GM23248 (cell line): ENCODE measurements at regions not wholly inside any gene's neighbourhood (a gene's known extent, or its start where the extent isn't known, plus 50 kb on each side); places are given as distances from the start of the nearest gene placed in this dataset.

Source experiments
- DNase-seq: peaks from one replicate; pipeline ENCODE4 v3.0.0-alpha.2; 2015
- H2AFZ ChIP-seq: fragments of 200-600 bp; sonication (generic); 2 replicates; pipeline ENCODE4 v1.6.1; 2016; ENCODE audit warnings: antibody characterized with exemption
- H3F3A ChIP-seq: fragments of 200-600 bp; sonication (generic); 2 replicates; pipeline ENCODE4 v1.6.1; 2016; ENCODE audit warnings: mild to moderate bottlenecking, antibody characterized with exemption, mixed run types; ENCODE audit not compliant: insufficient read depth
- H3K27ac ChIP-seq: fragments of 200-600 bp; sonication (generic); 2 replicates; pipeline ENCODE4 v1.5.1; 2016; ENCODE audit warnings: mild to moderate bottlenecking
- H3K27me3 ChIP-seq: fragments of 200-600 bp; sonication (generic); replicated peaks from 2 replicates; pipeline ENCODE4 v1.6.1; 2016; ENCODE audit warnings: mild to moderate bottlenecking; ENCODE audit not compliant: insufficient read depth
- H3K36me3 ChIP-seq: fragments of 200-600 bp; sonication (generic); 2 replicates; pipeline ENCODE4 v1.6.1; 2016; ENCODE audit warnings: low read depth, mild to moderate bottlenecking
- H3K4me1 ChIP-seq: fragments of 200-600 bp; sonication (generic); 2 replicates; pipeline ENCODE4 v1.6.1; 2016; ENCODE audit warnings: mild to moderate bottlenecking; ENCODE audit not compliant: insufficient read depth
- H3K4me2 ChIP-seq: fragments of 200-600 bp; sonication (generic); one replicate; pipeline ENCODE4 v1.6.1; 2016; ENCODE audit warnings: mild to moderate bottlenecking; ENCODE audit not compliant: unreplicated experiment
- H3K4me3 ChIP-seq: fragments of 200-600 bp; sonication (generic); 2 replicates; pipeline ENCODE4 v1.5.1; 2016; ENCODE audit warnings: mild to moderate bottlenecking
- H3K79me2 ChIP-seq: fragments of 200-600 bp; sonication (generic); 2 replicates; pipeline ENCODE4 v1.6.1; 2016; ENCODE audit warnings: mild to moderate bottlenecking; ENCODE audit not compliant: insufficient read depth
- H3K9ac ChIP-seq: fragments of 200-600 bp; sonication (generic); 2 replicates; pipeline ENCODE4 v1.6.1; 2016; ENCODE audit warnings: mild to moderate bottlenecking
- H3K9me2 ChIP-seq: fragments of 200-600 bp; sonication (generic); 2 replicates; pipeline ENCODE4 v1.6.1; 2016; ENCODE audit warnings: mixed run types, mild to moderate bottlenecking, moderate library complexity; ENCODE audit not compliant: insufficient read depth
- H3K9me3 ChIP-seq: fragments of 200-600 bp; sonication (generic); one replicate; pipeline ENCODE4 v1.6.1; 2017; ENCODE audit warnings: low read depth
- H4K20me1 ChIP-seq: fragments of 200-600 bp; sonication (generic); 2 replicates; pipeline ENCODE4 v1.6.0; 2016; ENCODE audit not compliant: insufficient read depth
- EZH2 ChIP-seq: fragments of 200-600 bp; sonication (generic); IDR thresholded peaks from 2 replicates; pipeline ENCODE4 v1.6.1; 2018; ENCODE audit warnings: antibody characterized with exemption, mild to moderate bottlenecking; ENCODE audit not compliant: insufficient read depth, poor library complexity, severe bottlenecking
- EZH2phosphoT487 ChIP-seq: fragments of 200-600 bp; sonication (generic); IDR thresholded peaks from 2 replicates; pipeline ENCODE4 v1.6.1; 2018; ENCODE audit warnings: antibody characterized with exemption, moderate library complexity, mild to moderate bottlenecking, low read depth; ENCODE audit not compliant: insufficient read depth
- WGBS, 2 experiments: methylation state at CpG; one replicate each; pipeline ENCODE4 v1.1.6; 2015 to 2017; ENCODE audit warnings: low lambda C conversion rate in 2 of 2, low coverage in 1 of 2; ENCODE audit errors: missing lambda C conversion rate in 2 of 2; 5-methylcytosine and 5-hydroxymethylcytosine counted together
- in situ Hi-C: fragments of 300-500 bp; cut with MboI; formaldehyde crosslinking; loops from 2 replicates; pipeline ENCODE4 v1.15.0; 2020

GRCh38 chr3:73298243-73299183, 237.1 kb downstream of the EBLN2 start:
- DNase-seq: no peak
- H3F3A ChIP-seq: no peaks in the 10 kb centered on the region
- TF ChIP-seq EZH2 (no peak), EZH2phosphoT487 (no peak)
- H3K4me2 ChIP-seq: no peak overlapping the region
- no peak overlapping the region for H3K9ac ChIP-seq
- H3K79me2 ChIP-seq: no peaks in the 10 kb centered on the region
- H4K20me1 ChIP-seq: no peaks in the 10 kb centered on the region
- H2AFZ ChIP-seq: no peak overlapping the region
- no peak overlapping the region for H3K27ac ChIP-seq
- no peak overlapping the region for H3K4me3 ChIP-seq
- H3K36me3 ChIP-seq: no peaks in the 10 kb centered on the region
- H3K9me3 ChIP-seq: no peaks in the 10 kb centered on the region
- no peaks in the 10 kb centered on the region for H3K9me2 ChIP-seq
- H3K4me1 ChIP-seq: no peaks in the 10 kb centered on the region
- in situ Hi-C loops: no loop called here
- WGBS, 2 experiments: 73 to 79% methylated on average over 11 of the region's 11 CpGs
- H3K27me3 ChIP-seq: peaks cover 57% of the 10 kb centered on the region

- Histone ChIP-seq H3K9me2 (no peaks in the 10 kb centered on the region), H3K4me3 (no peak overlapping the region), H3K4me2 (no peak overlapping the region), H3K27me3 (peaks cover 59% of the 10 kb centered on the region), H3K9me3 (no peaks in the 10 kb centered on the region), H3F3A (no peaks in the 10 kb centered on the region), H3K79me2 (no peaks in the 10 kb centered on the region), H3K36me3 (no peaks in the 10 kb centered on the region), H3K27ac (no peak overlapping the region), H4K20me1 (no peaks in the 10 kb centered on the region), H3K9ac (no peak overlapping the region), H3K4me1 (no peaks in the 10 kb centered on the region), H2AFZ (no peak overlapping the region)
- in situ Hi-C loops: no loop called here
- DNase-seq: no peak
- WGBS, 2 experiments: 70 to 75% methylated on average over 5 of the region's 5 CpGs
- no peak for TF ChIP-seq EZH2phosphoT487
- TF ChIP-seq EZH2: no peak
Measured at GRCh38 chr3:73299184-73299691, 237.8 kb downstream of the EBLN2 start.

DNA sequence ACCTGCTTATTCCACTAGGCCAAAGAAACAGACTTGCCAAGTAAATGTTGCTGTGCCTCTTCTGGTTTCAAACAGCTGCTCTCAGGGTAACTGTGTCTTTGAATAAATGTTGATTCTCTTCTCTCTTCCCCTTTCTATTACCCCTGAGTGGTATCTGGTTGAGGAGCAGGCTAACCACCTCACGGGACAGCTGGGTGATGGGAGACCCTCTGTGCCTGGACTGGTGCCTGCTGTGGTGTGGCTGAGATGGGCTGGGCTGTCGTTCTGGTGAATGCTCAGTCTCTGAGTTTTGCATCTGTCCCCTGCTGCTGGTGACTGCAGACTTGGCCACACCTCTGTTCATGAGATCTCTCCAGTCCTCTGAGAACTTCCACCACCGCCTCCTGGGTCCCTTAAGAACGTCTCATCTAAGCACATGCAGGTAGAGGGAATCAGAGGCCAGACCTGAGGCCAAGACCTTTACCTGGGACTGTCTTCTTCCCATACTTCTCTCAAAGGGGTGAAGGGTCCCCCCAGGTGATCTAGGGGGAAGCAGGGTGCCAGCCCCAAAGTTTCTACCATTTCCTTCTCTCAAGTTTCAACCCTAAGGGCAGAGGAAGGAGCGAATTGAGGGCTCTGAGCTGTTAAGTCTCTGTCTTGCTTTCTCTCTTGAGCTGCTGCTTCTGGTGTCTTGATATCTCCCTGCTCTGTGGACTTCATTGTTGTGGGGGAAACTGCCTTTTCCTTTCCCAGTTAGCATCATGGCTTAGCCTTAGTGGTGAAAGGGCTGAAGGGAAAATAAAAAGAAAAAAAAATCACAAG, 252.9 kb downstream of the EBLN2 start:
- Histone ChIP-seq H3F3A (no peaks in the 10 kb centered on the region), H2AFZ (no peak overlapping the region), H3K4me1 (no peaks in the 10 kb centered on the region), H3K79me2 (no peaks in the 10 kb centered on the region), H3K9ac (no peak overlapping the region), H3K9me3 (no peaks in the 10 kb centered on the region), H3K27me3 (peaks cover 18% of the 10 kb centered on the region), H3K4me3 (no peak overlapping the region), H3K4me2 (no peak overlapping the region), H4K20me1 (no peaks in the 10 kb centered on the region), H3K9me2 (no peaks in the 10 kb centered on the region), H3K27ac (no peak overlapping the region), H3K36me3 (no peaks in the 10 kb centered on the region)
- in situ Hi-C loops: no loop called here
- TF ChIP-seq EZH2: no peak
- no peak for TF ChIP-seq EZH2phosphoT487
- DNase-seq: no peak
- 53 to 58% methylated on average over 5 of the region's 5 CpGs for WGBS, 2 experiments

DNA sequence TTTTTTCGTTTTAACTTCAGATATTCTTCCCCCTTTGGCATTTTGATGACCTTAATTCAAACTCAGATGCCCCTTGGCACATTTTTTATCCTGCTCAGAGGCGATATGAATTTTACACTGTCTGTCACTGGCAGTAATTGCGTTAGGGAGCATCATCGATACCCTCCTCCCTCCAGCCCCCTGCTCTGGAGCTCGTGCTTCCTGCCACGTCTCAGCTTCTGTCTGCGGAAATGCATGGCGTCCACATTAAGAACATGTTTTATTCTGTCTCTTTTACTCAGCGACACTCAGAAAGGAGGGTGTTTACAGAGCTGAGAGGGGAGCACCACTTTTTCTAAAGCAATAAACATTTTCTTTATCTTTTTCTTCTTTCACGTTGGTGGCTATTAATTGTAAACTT, 254.2 kb downstream of the EBLN2 start:
- in situ Hi-C loops: no loop called here
- 74 to 75% methylated on average over 10 of the region's 10 CpGs for WGBS, 2 experiments

More for the DNA sequence above, 254.2 kb downstream of the EBLN2 start:
- DNase-seq: no peak
- Histone ChIP-seq H3K27me3 (peaks cover 15% of the 10 kb centered on the region), H3K4me1 (no peaks in the 10 kb centered on the region), H3K79me2 (no peaks in the 10 kb centered on the region), H3K4me2 (no peak overlapping the region), H3K9me2 (no peaks in the 10 kb centered on the region), H2AFZ (no peak overlapping the region), H3K36me3 (no peaks in the 10 kb centered on the region), H3F3A (no peaks in the 10 kb centered on the region), H3K4me3 (no peak overlapping the region), H3K9ac (no peak overlapping the region), H4K20me1 (no peaks in the 10 kb centered on the region), H3K27ac (no peak overlapping the region), H3K9me3 (no peaks in the 10 kb centered on the region)
- TF ChIP-seq EZH2 (no peak), EZH2phosphoT487 (no peak)
